B cell (primary cell): ENCODE measurements at regions not wholly inside any gene's neighbourhood (a gene's known extent, or its start where the extent isn't known, plus 50 kb on each side); places are given as distances from the start of the nearest gene placed in this dataset.

ENCODE experiments used
- ATAC-seq: fragments of 200-7000 bp; cut with Tn5 transposase; one replicate; pipeline ENCODE4 v1.10.0; 2021; ENCODE audit warnings: low read depth, mild to moderate bottlenecking, moderate number of reproducible peaks, moderate library complexity
- CTCF ChIA-PET: fragments of 350-600 bp; sonication (Branson Sonifier 250); formaldehyde crosslinking; loops from one replicate; lab custom pipeline; 2021; ENCODE audit warnings: antibody characterized with exemption, inconsistent platforms; lab: Charles Lee
- POLR2A ChIA-PET: fragments of 350-600 bp; sonication (Branson Sonifier 250); formaldehyde crosslinking; loops from one replicate; lab custom pipeline; 2021; ENCODE audit warnings: antibody characterized with exemption; lab: Charles Lee
- DNase-seq: peaks from one replicate; pipeline ENCODE4 v3.0.0; 2013
- H2AFZ ChIP-seq: 2 replicates; pipeline ENCODE4 v1.6.1; 2012; ENCODE audit warnings: mild to moderate bottlenecking, low read depth, low read length; ENCODE audit not compliant: insufficient read depth, poor library complexity, severe bottlenecking
- H3K27ac ChIP-seq, 2 donors: 1 replicate in 1 of 2; 2 replicates in 1 of 2; pipeline ENCODE4 v1.5.1; 2012 to 2013; ENCODE audit warnings: low read length in 2 of 2, mild to moderate bottlenecking in 2 of 2, moderate library complexity in 1 of 2
- H3K27me3 ChIP-seq, 4 experiments: fragments of 200-600 bp in 1 of 4; sonication (generic) in 1 of 4; replicated peaks in 1 of 4; 1 replicate in 2 of 4; 2 replicates in 2 of 4; pipeline versions ENCODE4 v1.6.1 to v1.7.0; 2013 to 2016; ENCODE audit warnings: low read length in 3 of 4, mild to moderate bottlenecking in 2 of 4, mixed read lengths in 1 of 4, moderate library complexity in 1 of 4; ENCODE audit not compliant: insufficient read depth in 4 of 4, control insufficient read depth in 3 of 4; ENCODE audit errors: control extremely low read depth in 1 of 4
- H3K36me3 ChIP-seq, 2 experiments: replicated peaks in 1 of 2; 1 replicate in 1 of 2; 2 replicates in 1 of 2; pipeline versions ENCODE4 v1.6.1 to v1.7.1; 2013; ENCODE audit warnings: low read length in 1 of 2; ENCODE audit not compliant: insufficient read depth in 2 of 2, control insufficient read depth in 1 of 2; ENCODE audit errors: control extremely low read depth in 1 of 2, extremely low read depth in 1 of 2
- H3K4me1 ChIP-seq, 2 donors: fragments of 200-600 bp in 1 of 2; sonication (generic) in 1 of 2; 1 replicate in 1 of 2; 2 replicates in 1 of 2; pipeline versions ENCODE4 v1.5.1 to v1.6.1; 2013 to 2017; ENCODE audit warnings: low read length in 2 of 2; ENCODE audit not compliant: control insufficient read depth in 2 of 2, insufficient read depth in 2 of 2
- H3K4me2 ChIP-seq: replicated peaks from 2 replicates; pipeline ENCODE3; 2012; ENCODE audit warnings: mild to moderate bottlenecking, low read depth, low read length; ENCODE audit not compliant: poor library complexity, severe bottlenecking
- H3K4me3 ChIP-seq, 5 experiments: fragments of 200-600 bp in 1 of 5; sonication (generic) in 1 of 5; 1 replicate in 3 of 5; 2 replicates in 2 of 5; pipeline versions ENCODE4 v1.5.1 to v1.7.0; 2011 to 2016; ENCODE audit warnings: low read length in 4 of 5, mild to moderate bottlenecking in 4 of 5, low read depth in 2 of 5, control low read depth in 1 of 5, moderate library complexity in 1 of 5; ENCODE audit not compliant: insufficient read depth in 1 of 5; ENCODE audit errors: control extremely low read depth in 1 of 5, extremely low read depth in 1 of 5
- H3K79me2 ChIP-seq: fragments of 200-600 bp; sonication (generic); one replicate; pipeline ENCODE4 v1.6.0; 2016; ENCODE audit warnings: low read length; ENCODE audit not compliant: control insufficient read depth, insufficient read depth
- H3K9ac ChIP-seq: fragments of 200-600 bp; sonication (generic); 2 replicates; pipeline ENCODE4 v1.6.1; 2017; ENCODE audit warnings: mild to moderate bottlenecking, low read length, moderate library complexity
- H3K9me3 ChIP-seq, 3 donors: one replicate each; pipeline versions ENCODE4 v1.6.1 to v1.7.1; 2013; ENCODE audit warnings: low read length in 2 of 3; ENCODE audit not compliant: control insufficient read depth in 2 of 3, insufficient read depth in 1 of 3; ENCODE audit errors: control extremely low read depth in 1 of 3
- H4K20me1 ChIP-seq: 2 replicates; pipeline ENCODE4 v1.6.0; 2012; ENCODE audit warnings: mild to moderate bottlenecking, low read length; ENCODE audit not compliant: insufficient read depth, control insufficient read depth, poor library complexity, severe bottlenecking
- H3K27ac Mint-ChIP-seq: one replicate; pipeline ENCODE4 v1.8.0; 2021; ENCODE audit warnings: mixed read lengths
- H3K27me3 Mint-ChIP-seq: one replicate; pipeline ENCODE4 v1.8.0; 2021; ENCODE audit warnings: mixed read lengths
- H3K4me1 Mint-ChIP-seq: one replicate; pipeline ENCODE4 v1.8.0; 2021; ENCODE audit warnings: mixed read lengths
- H3K4me3 Mint-ChIP-seq: one replicate; pipeline ENCODE4 v1.8.0; 2021; ENCODE audit warnings: mixed read lengths
- H3K9me3 Mint-ChIP-seq: one replicate; pipeline ENCODE4 v1.8.0; 2022; ENCODE audit warnings: mixed read lengths; ENCODE audit not compliant: insufficient read depth
- CTCF ChIP-seq: fragments of 200-600 bp; IDR thresholded peaks from one replicate; pipeline ENCODE4 v1.8.0; 2022; ENCODE audit warnings: antibody characterized with exemption, mild to moderate bottlenecking
- EZH2 ChIP-seq: IDR thresholded peaks from 2 replicates; pipeline ENCODE4 v1.6.1; 2012; ENCODE audit warnings: borderline replicate concordance, low read depth, mild to moderate bottlenecking, moderate library complexity, low read length; ENCODE audit not compliant: insufficient read depth, poor library complexity, severe bottlenecking
- WGBS: methylation state at CpG from one replicate; pipeline ENCODE4 v1.1.5; 2013; ENCODE audit warnings: missing lambda C conversion rate; ENCODE audit not compliant: insufficient coverage; 5-methylcytosine and 5-hydroxymethylcytosine counted together
- intact Hi-C: fragments of 100-400 bp; cut with micrococcal nuclease; formaldehyde crosslinking; loops from one replicate; pipeline ENCODE4 v1.10.0; 2022

GRCh38 chr14:82897469-82898308 lies 1364.0 kb upstream of the SEL1L start:
- intact Hi-C loops: no loop called here
- Histone ChIP-seq H3K9ac (no peak overlapping the region), H3K36me3 (no peaks in the 10 kb centered on the region), H3K4me3 (no peak overlapping the region), H3K9me3 (no peaks in the 10 kb centered on the region), H4K20me1 (no peaks in the 10 kb centered on the region), H3K27me3 (no peaks in the 10 kb centered on the region), H3K4me2 (no peak overlapping the region), H3K27ac (no peak overlapping the region), H3K4me1 (no peaks in the 10 kb centered on the region), H2AFZ (no peak overlapping the region), H3K79me2 (no peaks in the 10 kb centered on the region)
- ATAC-seq (no peak), DNase-seq (peak; percentile 1)
- ChIA-PET CTCF (no interaction called here), POLR2A (no interaction called here)
- Mint-ChIP-seq H3K27me3 (no peaks in the 10 kb centered on the region), H3K4me3 (no peak overlapping the region), H3K4me1 (no peaks in the 10 kb centered on the region), H3K9me3 (peaks cover 6% of the 10 kb centered on the region), H3K27ac (no peak overlapping the region)
- 79% methylated on average over 3 of the region's 4 CpGs for WGBS
- no peak for TF ChIP-seq EZH2
- TF ChIP-seq CTCF: no peak

GRCh38 chr14:82905762-82906161 lies 1372.1 kb upstream of the SEL1L start:
- Histone ChIP-seq H3K4me1 (no peaks in the 10 kb centered on the region), H4K20me1 (no peaks in the 10 kb centered on the region), H3K36me3 (no peaks in the 10 kb centered on the region), H3K27me3 (no peaks in the 10 kb centered on the region), H3K27ac (no peak overlapping the region), H3K79me2 (no peaks in the 10 kb centered on the region), H2AFZ (no peak overlapping the region), H3K4me2 (no peak overlapping the region), H3K9me3 (no peaks in the 10 kb centered on the region), H3K9ac (no peak overlapping the region), H3K4me3 (no peak overlapping the region)
- 73% methylated on average over 1 of the region's 2 CpGs for WGBS
- POLR2A ChIA-PET: no interaction called here
- Mint-ChIP-seq H3K9me3 (peaks cover 7% of the 10 kb centered on the region), H3K27me3 (no peaks in the 10 kb centered on the region), H3K27ac (no peak overlapping the region), H3K4me1 (no peaks in the 10 kb centered on the region), H3K4me3 (no peak overlapping the region)
- DNase-seq (no peak), ATAC-seq (no peak)
- intact Hi-C loops: no loop called here
- TF ChIP-seq EZH2 (no peak), CTCF (no peak)
- CTCF ChIA-PET: no interaction called here
